ENCODE measurements at regions not wholly inside any gene's neighbourhood (a gene's known extent, or its start where the extent isn't known, plus 50 kb on each side); places are given as distances from the start of the nearest gene placed in this dataset.
"Not testable (repeated sequence)": the region's sequence is repeated elsewhere in the genome, so short reads cannot be mapped to it uniquely, and the experiment has no call there.

- TF ChIP-seq CTCF (IDR thresholded peaks at IDR 0.05; ENCODE audit: unreplicated experiment), result no peak
- H3K4me3 Mint-ChIP-seq (ENCODE audit: low read depth), result no peak overlapping the region
- no peaks in the 10 kb centered on the region for H3K27me3 Mint-ChIP-seq
- no peak overlapping the region for H3K27ac Mint-ChIP-seq
- H3K36me3 Mint-ChIP-seq (ENCODE audit: insufficient read depth), result no peaks in the 10 kb centered on the region
- DNase-seq (ENCODE audit: low spot score, unreplicated experiment), result no peak
- H3K9me3 Mint-ChIP-seq (ENCODE audit: low read depth), result peaks cover 5% of the 10 kb centered on the region
- no peaks in the 10 kb centered on the region for H3K4me1 Mint-ChIP-seq (ENCODE audit: low read depth)
Measured at GRCh38 chr10:8674230-8674629, 619.7 kb downstream of the GATA3 start.

GRCh38 chr10:8677642-8678041, 623.2 kb downstream of the GATA3 start:
- no peak for TF ChIP-seq CTCF (IDR thresholded peaks at IDR 0.05; ENCODE audit: unreplicated experiment)
- no peaks in the 10 kb centered on the region for H3K4me1 Mint-ChIP-seq (ENCODE audit: low read depth)
- no peak overlapping the region for H3K4me3 Mint-ChIP-seq (ENCODE audit: low read depth)
- no peaks in the 10 kb centered on the region for H3K36me3 Mint-ChIP-seq (ENCODE audit: insufficient read depth)
- peaks cover 2% of the 10 kb centered on the region for H3K9me3 Mint-ChIP-seq (ENCODE audit: low read depth)
- H3K27ac Mint-ChIP-seq, result no peak overlapping the region
- no peaks in the 10 kb centered on the region for H3K27me3 Mint-ChIP-seq
- no peak for DNase-seq (ENCODE audit: low spot score, unreplicated experiment)

GRCh38 chr10:8684916-8685315, 630.4 kb downstream of the GATA3 start:
- H3K27ac Mint-ChIP-seq; H3K4me3 Mint-ChIP-seq (ENCODE audit: low read depth); H3K27me3 Mint-ChIP-seq; H3K9me3 Mint-ChIP-seq (ENCODE audit: low read depth); H3K36me3 Mint-ChIP-seq (ENCODE audit: insufficient read depth); DNase-seq (ENCODE audit: low spot score, unreplicated experiment); H3K4me1 Mint-ChIP-seq (ENCODE audit: low read depth): not testable (repeated sequence)

DNA sequence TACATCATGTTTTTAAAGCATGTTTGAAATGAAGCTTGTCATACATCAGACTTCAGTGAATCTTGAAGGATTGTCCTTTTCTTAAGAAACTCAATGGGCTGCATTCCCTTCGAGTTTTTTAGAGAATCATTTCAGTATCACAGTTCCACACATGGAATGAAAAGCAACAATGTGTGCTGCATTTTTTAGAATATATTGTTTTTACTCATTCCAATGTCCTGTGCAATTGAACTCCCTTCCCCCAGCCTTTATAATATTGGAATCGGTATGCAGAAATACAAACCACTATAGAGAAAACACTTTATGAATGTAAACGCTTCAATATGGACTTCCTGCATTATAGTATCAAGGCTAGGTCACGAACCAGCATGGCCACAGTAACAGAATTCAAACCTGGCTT, 634.4 kb downstream of the GATA3 start:
- H3K4me3 Mint-ChIP-seq (ENCODE audit: low read depth), result no peak overlapping the region
- H3K36me3 Mint-ChIP-seq (ENCODE audit: insufficient read depth), result no peaks in the 10 kb centered on the region
- H3K27me3 Mint-ChIP-seq, result no peaks in the 10 kb centered on the region
- H3K9me3 Mint-ChIP-seq (ENCODE audit: low read depth), result no peaks in the 10 kb centered on the region
- no peak for DNase-seq (ENCODE audit: low spot score, unreplicated experiment)
- no peaks in the 10 kb centered on the region for H3K4me1 Mint-ChIP-seq (ENCODE audit: low read depth)
- no peak for TF ChIP-seq CTCF (IDR thresholded peaks at IDR 0.05; ENCODE audit: unreplicated experiment)
- no peak overlapping the region for H3K27ac Mint-ChIP-seq

GRCh38 chr10:8691498-8692017, 637.1 kb downstream of the GATA3 start:
- H3K9me3 Mint-ChIP-seq (ENCODE audit: low read depth), result no peaks in the 10 kb centered on the region

DNA sequence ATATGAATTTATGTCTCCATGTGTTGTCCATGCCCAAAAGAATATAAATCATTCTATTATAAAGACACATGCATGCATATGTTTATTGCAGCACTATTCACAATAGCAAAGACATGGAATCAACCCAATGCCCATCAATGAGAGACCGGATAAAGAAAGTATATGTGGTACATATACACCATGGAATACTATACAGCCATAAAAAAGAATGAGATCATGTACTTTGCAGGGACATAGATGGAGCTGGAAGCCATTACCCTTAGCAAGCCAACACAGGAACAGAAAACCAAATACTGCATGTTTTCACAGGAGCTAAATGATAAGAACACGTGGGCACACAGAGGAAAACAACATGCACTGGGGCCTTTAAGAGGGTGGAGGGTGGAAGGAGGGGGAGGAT, 639.1 kb downstream of the GATA3 start:
- not testable (repeated sequence) for H3K4me3 Mint-ChIP-seq (ENCODE audit: low read depth)

More at GRCh38 chr10:8691498-8692017, 637.1 kb downstream of the GATA3 start:
- no peak for DNase-seq (ENCODE audit: low spot score, unreplicated experiment)
- Mint-ChIP-seq H3K27me3 (no peaks in the 10 kb centered on the region), H3K36me3 (ENCODE audit: insufficient read depth) (no peaks in the 10 kb centered on the region), H3K27ac (no peak overlapping the region), H3K4me3 (ENCODE audit: low read depth) (no peak overlapping the region), H3K4me1 (ENCODE audit: low read depth) (no peaks in the 10 kb centered on the region)
- TF ChIP-seq CTCF (IDR thresholded peaks at IDR 0.05; ENCODE audit: unreplicated experiment), result no peak

More for the DNA sequence above, 639.1 kb downstream of the GATA3 start:
- not testable (repeated sequence) for H3K4me1 Mint-ChIP-seq (ENCODE audit: low read depth); DNase-seq (ENCODE audit: low spot score, unreplicated experiment); H3K36me3 Mint-ChIP-seq (ENCODE audit: insufficient read depth); H3K9me3 Mint-ChIP-seq (ENCODE audit: low read depth); H3K27me3 Mint-ChIP-seq; H3K27ac Mint-ChIP-seq

All from progenitor cell of endocrine pancreas (in vitro differentiated cells).